Effector CD8-positive, alpha-beta T cell (primary cell): ENCODE measurements at regions not wholly inside any gene's neighbourhood (a gene's known extent, or its start where the extent isn't known, plus 50 kb on each side); places are given as distances from the start of the nearest gene placed in this dataset.
A peak's percentile ranks its signal among the peaks of the same experiment; 100 is the strongest.

ENCODE experiments used
- DNase-seq: peaks from one replicate; lab custom pipeline; 2025; lab: John Stamatoyannopoulos, UW

- DNase-seq, result peak; percentile 54
These were observed 125.8 kb downstream of the MCHR2 start for GRCh38 chr6:99868074-99868702.
